ENCODE measurements at regions not wholly inside any gene's neighbourhood (a gene's known extent, or its start where the extent isn't known, plus 50 kb on each side); places are given as distances from the start of the nearest gene placed in this dataset.
"Not testable (repeated sequence)": the region's sequence is repeated elsewhere in the genome, so short reads cannot be mapped to it uniquely, and the experiment has no call there.

DNA sequence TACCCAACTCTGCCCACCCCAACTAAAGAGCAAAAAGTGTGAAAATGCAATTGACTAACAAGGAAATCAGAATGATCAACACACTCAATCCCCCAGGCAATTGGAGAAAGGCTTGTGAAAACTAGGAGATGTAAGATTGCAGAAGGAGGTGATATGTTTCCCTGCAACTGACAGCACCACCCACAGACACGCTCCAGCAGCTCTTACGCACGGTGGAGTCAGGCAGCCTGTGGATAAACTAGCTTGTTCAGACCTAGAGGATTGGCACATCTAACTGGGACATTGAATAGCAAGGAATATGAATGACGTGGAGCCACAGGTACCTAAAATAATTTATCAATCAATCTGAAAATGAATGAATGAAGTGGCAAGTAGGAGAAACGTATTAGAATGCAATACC lies 125.7 kb upstream of the MYO3A start:
- no peak for DNase-seq (ENCODE audit: low read depth)

DNA sequence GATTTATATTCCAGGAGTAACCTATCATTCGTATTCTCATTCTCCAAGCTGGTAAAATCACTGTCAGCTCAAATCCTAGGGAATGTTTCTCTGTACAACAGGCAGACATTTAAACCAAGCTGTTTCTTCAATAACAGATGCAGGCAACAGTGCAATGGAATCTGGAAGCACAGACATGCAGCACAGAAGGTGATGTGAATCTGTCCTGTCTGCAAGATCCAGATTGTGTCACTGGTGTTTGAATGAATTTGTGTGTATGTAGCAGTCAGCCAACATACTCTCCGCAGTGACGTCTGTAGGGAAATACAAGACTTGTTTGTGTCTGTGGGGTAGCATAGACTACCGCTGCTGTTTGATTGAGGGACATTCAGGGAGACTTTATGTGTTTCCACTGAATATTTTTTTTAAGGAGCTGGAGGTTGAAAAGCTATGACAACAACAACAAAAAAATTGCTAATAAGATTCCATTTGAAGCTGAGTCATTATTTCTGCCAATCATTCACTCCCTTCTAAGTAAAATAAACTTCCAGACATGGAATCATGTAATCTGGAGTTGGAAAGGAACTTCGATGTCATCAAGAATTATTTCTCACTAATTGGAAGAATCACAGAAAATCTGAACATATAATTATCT lies 122.9 kb upstream of the MYO3A start:
- no peak for DNase-seq (ENCODE audit: low read depth)

DNA sequence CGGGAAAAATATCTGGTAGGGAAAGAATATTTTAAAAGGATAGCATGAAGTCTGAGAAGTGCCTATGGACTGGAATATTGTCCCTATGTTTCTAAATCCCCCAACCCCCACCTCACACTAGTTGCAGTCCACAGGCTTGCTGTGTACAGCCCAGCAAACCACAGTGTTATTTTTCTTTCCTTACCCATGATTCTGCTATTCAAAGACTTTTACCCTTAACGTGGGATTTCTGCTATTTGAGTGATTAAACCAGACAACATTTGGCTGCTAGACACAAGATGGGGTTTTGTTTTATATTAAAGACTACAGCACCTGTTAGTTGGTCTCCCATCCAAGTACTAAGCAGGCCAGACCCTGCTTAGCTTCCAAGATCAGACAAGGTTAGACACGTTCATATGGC lies 120.5 kb upstream of the MYO3A start:
- no peak for DNase-seq (ENCODE audit: low read depth)

DNA sequence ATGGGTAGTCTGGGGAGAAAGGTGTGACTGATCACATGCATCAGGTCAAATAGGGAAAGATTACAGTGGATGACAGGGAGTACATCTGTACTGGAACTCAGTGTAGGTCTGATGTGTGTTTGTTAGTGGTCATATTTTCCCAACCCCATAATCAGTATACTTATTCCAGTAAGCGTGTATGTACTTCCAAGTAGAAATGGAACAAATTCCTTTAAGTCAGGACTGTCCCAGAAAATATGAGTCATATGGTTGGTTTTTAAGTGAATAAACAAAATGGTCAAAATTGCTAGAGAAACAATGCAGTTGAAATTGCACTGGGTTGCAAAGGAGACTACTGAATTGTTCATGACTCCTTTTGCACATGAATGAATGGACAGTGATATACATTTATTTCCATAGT lies 118.8 kb upstream of the MYO3A start:
- no peak for DNase-seq (ENCODE audit: low read depth)

DNA sequence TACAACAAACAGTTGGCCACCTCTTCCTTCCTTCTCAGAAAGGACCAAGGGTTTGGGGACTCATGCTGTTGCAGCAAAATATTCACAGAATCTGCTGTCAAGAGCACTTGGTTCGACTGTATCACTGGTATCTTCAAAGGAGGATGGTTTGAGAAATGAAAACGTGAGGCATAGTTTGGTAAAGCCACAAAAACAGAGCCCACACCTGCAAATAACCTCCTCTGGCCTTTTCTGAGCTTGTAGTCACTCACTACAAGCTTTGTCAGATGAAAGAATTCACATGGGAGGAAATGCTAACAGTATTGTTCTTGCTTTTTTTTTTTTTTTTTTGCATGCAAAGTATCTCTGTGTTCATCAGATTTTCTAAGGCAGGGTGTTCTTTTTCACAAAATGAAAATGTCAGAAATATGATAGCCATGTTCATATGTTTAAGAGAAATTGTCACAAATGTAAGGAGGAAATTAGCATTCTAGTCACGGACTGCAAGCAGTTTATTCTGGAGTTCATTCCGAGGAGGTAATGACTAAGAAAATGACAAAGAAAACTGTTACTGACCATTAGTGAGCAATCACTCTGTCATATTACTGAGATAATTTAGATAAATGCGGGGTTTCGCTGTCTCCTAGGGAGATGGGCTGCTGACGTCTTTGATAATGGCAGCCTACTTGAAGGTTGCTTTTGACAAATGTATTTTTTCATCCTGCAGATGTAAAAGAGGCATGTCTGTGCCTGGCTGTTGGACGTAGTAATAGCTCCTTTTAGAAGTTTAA lies 117.8 kb upstream of the MYO3A start:
- DNase-seq (ENCODE audit: low read depth) = no peak

DNA sequence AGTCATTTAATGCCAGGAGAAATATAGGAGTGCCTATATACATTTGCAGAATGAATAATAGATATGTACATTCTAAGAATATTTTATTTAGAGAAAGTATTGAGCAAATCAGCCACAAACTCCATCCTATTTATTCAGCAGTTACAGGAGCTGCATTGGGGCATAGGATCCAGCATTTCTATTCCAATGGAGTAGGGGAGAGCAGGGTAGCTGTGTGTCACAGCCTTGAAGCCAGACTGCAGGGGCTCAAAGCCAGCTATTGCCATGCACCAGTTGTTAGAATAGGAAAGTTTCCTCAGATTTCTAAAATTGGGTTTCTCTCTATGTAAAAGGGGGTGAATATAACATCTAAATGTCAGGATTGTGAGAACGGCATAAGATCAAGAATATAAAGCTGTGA lies 116.8 kb upstream of the MYO3A start:
- no peak for DNase-seq (ENCODE audit: low read depth)

DNA sequence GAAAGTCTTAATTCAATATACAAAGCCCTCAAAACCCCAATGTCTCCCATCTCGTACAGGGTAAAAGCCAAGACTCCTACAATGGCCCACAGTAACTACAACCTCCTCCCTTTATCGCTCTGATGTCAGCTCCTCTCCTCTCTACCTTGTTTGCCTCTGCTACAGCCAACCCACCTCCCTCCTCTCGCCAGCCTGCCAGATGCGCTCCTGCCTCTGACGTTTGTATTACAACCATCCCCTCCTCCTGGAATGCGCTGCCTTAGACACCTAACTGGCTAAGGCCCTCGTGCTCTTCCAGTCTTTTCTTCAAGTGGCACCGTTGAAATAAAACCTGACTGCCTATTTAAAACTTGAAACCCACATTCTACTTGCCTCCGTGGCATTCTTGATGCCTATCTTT lies 115.3 kb upstream of the MYO3A start:
- DNase-seq (ENCODE audit: low read depth) = no peak

DNA sequence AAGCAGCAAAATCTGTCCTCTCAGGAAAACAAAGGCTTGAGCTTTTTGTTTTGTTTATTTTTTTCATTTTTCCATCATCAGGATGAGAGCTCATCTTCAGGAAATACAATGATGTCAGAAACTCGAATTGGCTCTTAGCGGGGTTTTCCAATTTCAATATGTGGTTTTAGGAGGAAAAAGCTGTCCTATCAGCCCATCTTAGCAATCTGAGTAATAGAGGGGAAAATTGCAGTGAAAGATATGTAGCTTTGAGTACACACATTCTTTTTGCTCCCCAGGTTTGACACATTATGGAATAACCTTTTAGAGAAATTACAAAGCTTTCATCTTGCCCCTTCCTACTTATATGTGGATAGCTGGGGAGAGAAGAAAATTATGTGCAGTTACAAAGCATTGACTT lies 113.6 kb upstream of the MYO3A start:
- DNase-seq (ENCODE audit: low read depth) = no peak

DNA sequence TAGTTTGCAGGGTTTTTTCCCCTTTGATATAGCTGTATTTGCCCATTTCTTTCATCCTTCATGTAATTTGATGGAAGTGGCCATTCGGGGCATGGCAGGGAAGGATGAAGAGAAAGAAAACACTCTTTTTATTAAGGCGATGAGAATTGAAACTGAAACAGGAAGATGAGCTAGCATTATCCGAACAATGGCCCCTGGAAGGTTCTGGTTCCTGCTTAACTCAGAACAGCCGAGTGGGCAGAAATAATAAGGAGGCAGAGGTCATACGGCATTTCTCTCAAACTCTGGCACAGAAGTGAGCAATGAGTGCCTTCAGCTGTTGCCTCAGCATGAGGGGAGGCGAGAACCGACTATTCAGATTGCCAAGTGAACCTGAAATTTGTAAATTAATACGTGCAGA lies 113.2 kb upstream of the MYO3A start:
- no peak for DNase-seq (ENCODE audit: low read depth)

DNA sequence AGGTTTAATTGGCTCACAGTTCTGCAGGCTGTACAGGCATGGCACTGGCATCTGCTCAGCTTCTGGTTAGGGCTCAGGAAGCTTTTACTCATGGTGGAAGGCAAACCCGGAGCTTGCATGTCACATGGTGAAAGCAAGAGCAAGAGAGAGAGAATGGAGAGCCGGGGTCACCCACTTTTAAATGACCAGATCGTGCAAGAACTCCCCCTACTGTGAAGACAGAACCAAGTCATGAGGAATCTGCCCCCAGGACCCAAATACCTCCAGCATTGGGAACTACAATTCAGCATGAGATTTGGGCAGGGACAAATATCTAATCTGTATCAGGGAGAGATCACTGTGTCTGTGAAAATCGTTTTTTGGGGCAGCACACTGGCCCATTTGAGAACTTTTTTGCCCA lies 110.0 kb upstream of the MYO3A start:
- DNase-seq (ENCODE audit: low read depth) = no peak

DNA sequence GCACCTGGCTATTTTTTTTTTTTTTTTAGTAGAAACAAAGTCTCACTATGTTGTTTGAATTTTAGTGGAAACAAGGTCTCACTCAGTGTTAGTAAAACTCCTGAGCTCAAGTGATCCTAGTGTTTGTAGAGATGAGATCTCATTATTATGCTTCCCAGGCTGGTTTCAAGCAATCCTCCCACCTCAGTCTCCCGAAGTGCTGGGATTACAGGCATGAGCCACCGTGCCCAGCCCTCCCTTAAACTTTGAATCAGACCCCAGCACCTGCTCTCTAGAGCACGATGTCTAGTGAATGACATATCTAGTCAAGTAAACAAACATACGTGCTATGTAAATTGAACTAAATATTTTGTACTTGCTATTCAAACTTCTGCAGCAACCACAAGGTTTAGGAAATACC lies 105.6 kb upstream of the MYO3A start:
- no peak for DNase-seq (ENCODE audit: low read depth)

DNA sequence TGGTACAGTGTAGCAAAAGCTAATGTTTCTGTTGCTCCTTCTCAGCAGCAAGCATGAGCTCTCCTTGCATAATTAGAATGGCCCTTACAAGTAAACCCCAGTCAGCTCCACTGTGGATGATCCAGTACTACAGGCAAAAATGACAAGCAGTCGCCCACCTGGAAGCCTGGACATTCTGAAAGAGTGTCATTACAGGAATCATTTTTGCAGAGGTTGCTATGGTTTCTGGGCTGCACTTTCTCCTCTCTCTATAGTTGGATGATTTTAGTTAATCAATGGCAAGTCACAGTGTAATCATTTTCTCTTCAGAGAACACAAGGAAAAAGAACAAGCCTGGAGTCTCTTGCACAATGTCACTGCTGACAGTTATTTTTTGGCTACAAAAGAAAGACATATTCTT lies 102.9 kb upstream of the MYO3A start:
- DNase-seq (ENCODE audit: low read depth) = no peak

DNA sequence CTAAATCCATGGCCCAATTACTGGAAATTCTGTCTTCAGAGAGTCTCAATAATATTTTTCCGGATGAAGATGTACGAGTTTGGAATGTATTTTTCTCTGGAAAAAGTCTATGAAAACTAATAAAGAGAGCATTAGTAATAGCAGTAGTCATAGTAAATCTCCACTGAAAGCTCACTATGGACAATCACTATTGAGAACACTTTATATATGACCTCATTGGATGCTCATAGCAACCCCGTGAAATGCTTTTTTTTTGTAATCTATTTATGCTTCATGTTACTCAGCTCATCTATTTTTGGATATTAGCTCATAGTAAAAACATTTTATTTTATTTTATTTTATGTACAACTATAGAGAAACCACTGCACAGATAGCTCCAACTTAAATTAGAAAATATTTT lies 94.3 kb upstream of the MYO3A start:
- DNase-seq (ENCODE audit: low read depth) = no peak

DNA sequence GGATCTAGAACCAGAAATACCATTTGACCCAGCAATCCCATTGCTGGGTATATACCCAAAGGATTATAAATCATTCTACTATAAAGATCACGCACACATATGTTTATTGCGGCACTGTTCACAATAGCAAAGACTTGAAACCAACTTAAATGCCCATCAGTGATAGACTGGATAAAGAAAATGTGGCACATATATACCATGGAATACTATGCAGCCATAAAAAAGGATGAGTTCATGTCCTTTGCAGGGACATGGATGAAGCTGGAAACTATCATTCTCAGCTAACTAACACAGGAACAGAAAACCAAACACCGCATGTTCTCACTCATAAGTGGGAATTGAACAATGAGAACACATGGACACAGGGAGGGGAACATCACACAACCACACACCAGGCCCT lies 93.2 kb upstream of the MYO3A start:
- not testable (repeated sequence) for DNase-seq (ENCODE audit: low read depth)

DNA sequence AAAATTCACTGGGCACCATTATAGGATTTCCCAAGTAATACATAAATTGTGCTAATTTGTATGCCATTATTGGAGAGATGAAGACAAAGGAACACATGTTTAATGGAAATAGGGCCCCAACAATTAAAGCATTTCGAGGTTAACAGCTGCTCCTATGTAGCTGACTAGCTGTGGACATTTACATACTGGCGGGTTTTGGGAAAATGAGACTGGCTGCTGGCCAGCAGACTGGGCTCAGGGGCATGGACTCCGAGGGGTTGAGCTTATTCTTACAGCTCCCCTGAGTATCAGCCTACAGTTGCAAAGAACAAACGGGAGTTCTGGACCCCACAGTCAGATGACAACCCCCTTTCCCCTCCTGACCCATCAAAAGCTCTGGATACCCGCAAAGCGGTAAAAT lies 91.9 kb upstream of the MYO3A start:
- no peak for DNase-seq (ENCODE audit: low read depth)

DNA sequence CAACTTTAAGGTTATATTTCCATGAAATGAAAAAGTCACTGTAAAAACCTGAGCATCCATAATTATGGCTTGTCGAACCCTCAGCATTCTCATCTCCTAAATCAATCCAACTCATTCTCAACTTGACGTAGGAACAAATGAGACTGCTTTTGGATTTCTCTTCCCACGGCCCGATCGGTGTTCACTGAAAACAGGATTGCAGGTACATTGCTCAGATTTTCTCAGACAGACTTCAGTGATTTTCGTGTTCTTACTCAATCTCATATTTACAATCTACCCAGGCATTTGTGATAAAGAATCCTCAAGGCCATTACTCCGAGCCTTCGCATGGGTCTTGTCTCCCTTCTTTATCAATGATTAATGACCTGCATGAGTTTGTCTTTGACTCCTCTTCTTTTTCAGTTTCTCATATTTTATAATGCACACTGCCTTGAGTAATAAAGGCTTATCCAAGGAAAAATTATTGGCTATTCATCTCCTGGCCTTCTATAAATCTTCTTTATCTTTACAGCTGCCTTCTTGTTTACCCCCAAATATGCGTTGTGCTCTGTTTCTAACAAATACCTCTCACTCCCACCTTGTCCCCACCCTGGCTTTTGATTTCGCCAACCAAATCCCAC lies 90.4 kb upstream of the MYO3A start:
- no peak for DNase-seq (ENCODE audit: low read depth)

DNA sequence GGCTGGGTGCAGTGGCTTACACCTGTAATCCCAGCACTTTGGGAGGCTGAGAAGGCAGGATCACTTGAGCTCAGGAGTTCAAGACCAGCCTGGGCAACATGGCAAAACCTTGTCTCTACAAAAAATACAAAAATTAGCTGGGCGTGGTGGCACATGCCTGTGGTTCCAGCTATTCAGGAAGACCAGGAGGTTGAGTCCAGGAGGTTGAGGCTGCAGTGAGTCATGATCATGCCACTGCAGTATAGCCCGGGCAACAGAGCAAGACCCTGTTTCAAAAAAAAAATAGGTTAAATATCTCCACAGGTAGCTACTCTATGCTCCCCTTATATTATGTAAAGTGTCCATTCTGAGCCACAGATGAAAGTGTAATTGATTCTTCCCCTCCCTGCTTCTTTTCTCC lies 89.3 kb upstream of the MYO3A start:
- DNase-seq (ENCODE audit: low read depth) = not testable (repeated sequence)

DNA sequence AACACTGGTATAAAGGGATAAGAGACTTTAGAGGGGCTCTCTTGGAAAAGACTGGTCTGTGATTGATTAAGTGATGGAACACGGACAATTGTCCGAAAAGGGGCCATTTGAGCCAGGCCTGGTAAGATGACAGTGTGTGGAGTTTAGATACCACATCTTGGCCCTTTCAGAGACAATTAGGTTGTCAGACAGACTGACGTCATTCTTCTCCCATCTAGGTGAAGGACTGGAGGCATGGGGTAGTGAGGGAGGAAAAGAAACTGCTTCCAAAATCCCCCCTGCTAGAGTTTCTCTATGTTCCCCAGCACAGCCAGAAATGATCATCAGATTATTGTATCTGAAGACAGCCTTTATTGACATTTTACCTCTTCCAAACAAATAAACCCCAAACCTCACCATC lies 84.8 kb upstream of the MYO3A start:
- no peak for DNase-seq (ENCODE audit: low read depth)

DNA sequence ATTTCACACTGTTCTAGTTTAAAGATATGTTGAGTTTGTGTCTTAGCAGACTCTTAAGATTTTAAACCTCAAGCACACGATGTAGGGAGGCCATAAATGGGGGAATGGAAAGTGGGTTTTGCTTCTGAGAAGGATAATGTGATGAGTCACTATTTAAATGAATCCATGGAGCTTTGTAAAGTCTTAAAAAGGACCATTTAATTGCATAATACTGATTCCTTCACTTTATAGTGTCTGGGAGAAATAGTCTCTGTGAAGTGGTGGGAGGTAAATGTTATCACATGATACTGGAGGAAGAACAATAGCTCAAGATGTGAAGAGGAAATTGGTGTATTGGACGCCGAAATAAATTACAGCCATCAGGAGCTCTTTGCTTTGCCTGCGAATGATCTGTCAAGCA lies 84.0 kb upstream of the MYO3A start:
- no peak for DNase-seq (ENCODE audit: low read depth)

DNA sequence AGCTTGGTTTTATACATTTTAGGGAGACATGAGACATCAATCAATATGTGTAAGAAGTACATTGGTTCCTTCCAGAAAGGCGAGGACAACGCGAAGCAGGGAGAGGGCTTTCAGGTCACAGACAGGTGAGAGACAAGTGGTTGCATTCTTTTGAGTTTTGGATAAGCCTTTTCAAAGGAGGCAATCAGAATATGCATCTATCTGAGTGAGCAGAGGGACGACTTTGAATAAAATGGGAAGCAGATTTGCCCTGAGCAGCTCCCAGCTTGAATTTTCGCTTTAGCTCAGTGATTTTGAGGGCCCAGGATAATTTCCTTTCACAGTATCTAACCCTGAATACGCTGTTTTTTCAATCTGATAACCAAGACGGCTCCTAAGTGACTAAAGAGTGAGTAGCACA lies 82.5 kb upstream of the MYO3A start:
- DNase-seq (ENCODE audit: low read depth) = no peak

DNA sequence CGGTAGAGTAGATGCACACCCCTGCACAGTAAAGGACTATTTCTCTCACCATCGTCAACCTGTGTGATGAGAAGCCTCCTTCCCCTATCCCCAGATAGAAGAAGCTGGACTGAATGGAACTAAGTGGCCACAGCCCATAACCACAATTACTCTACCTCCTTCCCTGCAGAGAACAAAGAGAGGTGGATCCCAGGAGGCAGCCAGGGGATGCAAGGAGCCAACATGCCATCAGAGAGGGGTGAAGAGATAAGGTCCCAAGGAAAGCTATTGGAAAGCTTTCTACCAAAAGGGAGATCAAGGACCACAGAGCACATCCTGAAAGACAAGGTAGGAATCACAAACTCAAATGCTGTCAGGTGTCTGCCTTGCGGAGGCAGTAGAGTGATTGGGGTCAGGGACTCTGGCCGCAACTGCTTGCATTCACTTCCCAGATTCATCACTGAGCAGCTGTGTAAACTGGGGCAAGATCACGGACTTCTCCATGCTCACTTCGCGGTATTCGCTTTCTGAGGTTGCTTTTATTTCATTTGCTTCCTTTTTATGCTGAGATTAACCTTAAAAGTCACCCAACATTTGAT lies 81.6 kb upstream of the MYO3A start:
- no peak for DNase-seq (ENCODE audit: low read depth)

DNA sequence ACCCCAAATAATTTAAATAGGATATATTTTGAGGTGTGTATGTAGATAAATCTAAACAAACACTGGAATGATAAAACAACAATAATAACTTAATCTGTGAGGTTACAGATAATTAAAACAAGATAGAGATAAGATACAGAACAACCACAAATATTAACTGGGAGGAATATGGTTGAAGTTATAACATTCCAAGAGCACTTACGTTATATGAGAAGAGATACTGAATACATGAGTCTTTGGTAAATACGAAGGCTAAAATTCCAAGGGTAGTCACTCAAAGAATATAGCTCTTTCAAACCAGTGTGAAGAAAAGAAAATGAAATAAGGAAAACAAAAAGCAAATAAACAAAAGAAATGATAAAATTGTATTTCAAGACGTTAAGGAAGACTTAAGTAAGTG lies 76.0 kb upstream of the MYO3A start:
- no peak for DNase-seq (ENCODE audit: low read depth)

DNA sequence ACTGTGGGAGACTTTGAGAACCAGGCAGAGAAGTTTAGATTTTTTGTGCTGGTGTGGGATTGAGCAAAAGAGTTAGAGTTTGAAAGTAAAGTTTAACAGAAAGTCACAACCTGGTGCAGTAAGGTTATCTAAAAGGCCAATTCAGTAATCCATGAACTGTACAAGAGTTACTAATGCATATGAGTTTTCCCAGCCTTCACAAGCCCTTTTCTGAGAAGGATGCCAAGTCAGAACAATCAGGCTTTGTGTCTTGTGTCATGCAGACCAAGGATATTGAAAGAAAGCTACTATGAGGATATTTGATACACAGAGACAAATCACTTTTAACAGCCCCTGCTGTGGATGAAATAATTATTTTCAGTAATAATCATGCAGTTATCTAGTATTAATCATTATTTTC lies 68.8 kb upstream of the MYO3A start:
- DNase-seq (ENCODE audit: low read depth) = no peak
